Omental fat pad (tissue), 3 donors: ENCODE measurements at regions not wholly inside any gene's neighbourhood (a gene's known extent, or its start where the extent isn't known, plus 50 kb on each side); places are given as distances from the start of the nearest gene placed in this dataset.

Experiments
- ATAC-seq: fragments of 150-250 bp; one replicate; pipeline ENCODE4 v1.9.1; 2016; ENCODE audit warnings: mild to moderate bottlenecking, moderate library complexity; ENCODE audit not compliant: low FRiP score
- DNase-seq: peaks from one replicate; pipeline ENCODE4 v3.0.0-alpha.2; 2019; ENCODE audit warnings: low spot score
- TF ChIP-seq, protein P1 (sequence below), 3 donors: fragments of 450-650 bp; IDR thresholded peaks; one replicate each; pipeline ENCODE4 v1.5.1; 2016 to 2017; ENCODE audit warnings: antibody characterized with exemption in 3 of 3, mild to moderate bottlenecking in 3 of 3, moderate library complexity in 2 of 3

DNA sequence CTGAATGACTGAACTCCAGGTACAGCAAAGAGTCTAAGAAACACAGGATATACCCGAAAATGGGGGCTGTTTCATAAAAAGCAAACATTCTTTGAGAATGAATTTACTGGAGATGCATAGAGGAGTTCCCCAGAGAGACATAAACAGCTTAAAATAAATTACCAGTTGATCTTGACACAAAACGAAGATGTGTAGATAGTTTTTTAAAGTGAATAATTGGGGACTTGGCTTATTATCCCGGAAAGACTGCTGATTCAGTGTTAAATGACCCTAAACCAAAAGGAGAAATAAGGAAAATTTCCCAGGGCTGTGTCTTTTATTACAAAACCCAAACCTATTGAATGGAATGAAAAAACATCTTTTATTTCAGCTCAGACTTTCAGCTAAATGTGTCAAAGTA is 1052.8 kb upstream of the TMEM132C start:
- TF ChIP-seq, protein P1, sequence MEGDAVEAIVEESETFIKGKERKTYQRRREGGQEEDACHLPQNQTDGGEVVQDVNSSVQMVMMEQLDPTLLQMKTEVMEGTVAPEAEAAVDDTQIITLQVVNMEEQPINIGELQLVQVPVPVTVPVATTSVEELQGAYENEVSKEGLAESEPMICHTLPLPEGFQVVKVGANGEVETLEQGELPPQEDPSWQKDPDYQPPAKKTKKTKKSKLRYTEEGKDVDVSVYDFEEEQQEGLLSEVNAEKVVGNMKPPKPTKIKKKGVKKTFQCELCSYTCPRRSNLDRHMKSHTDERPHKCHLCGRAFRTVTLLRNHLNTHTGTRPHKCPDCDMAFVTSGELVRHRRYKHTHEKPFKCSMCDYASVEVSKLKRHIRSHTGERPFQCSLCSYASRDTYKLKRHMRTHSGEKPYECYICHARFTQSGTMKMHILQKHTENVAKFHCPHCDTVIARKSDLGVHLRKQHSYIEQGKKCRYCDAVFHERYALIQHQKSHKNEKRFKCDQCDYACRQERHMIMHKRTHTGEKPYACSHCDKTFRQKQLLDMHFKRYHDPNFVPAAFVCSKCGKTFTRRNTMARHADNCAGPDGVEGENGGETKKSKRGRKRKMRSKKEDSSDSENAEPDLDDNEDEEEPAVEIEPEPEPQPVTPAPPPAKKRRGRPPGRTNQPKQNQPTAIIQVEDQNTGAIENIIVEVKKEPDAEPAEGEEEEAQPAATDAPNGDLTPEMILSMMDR (IDR thresholded peaks at IDR 0.05), result no peak
- DNase-seq (no peak), ATAC-seq (no peak)

DNA sequence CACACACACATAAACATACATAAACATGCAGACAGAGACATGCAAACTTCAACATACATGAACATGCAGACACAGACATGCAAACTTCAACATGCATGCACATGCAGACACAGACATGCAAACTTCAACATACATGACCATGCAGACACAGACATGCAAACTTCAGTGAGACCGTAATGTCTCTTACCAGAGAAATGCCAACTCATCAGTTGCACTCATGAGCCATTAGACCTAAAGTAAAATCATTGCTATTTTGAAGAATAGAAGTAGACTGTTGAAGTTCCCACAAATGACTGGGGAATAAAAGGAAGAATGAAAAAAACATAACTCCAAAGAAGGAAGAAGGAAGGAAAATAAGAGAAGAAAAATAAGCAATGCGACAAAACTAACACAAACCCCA is 1044.0 kb upstream of the TMEM132C start:
- ATAC-seq (no peak), DNase-seq (no peak)
- TF ChIP-seq, protein P1 (IDR thresholded peaks at IDR 0.05), result no peak

DNA sequence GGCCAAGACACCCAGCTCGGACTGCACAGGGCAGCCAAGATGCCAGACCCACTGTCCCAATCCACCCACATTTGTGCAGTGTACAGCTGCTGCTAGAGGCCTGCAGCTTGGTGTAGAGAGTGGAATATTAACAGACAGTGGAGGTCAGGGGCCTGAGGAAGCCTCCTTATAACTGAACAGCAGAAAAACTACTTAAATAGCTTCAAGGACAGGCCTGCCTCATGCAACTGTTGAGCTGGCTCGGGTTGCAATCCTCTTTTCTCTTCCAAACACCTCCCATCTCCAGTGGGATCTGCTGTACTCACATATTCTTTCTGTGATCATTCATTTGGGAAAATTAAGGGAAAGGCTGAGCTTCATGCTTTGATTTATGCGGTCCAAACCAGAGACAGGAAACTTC is 1043.2 kb upstream of the TMEM132C start:
- TF ChIP-seq, protein P1 (IDR thresholded peaks at IDR 0.05), result no peak
- ATAC-seq (no peak), DNase-seq (no peak)

DNA sequence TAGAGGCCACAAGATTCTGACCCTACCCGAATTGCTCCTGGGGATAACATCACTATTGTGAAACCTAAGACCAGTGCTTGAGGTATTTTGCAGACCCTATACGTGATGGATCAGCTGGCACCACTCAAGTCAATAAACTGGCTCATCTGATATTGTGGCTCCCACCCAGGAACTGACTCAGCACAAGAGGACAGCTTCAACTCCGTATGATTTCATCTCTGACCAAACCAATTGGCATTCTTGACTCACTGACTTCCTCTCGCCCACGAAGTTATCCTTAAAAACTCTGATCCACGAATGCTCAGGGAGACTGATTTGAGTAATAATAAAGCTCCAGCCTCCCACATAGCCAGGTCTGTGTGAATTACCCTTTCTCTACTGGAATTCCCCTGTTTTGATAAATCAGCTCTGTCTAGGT is 1036.1 kb upstream of the TMEM132C start:
- DNase-seq (no peak), ATAC-seq (no peak)
- TF ChIP-seq, protein P1 (IDR thresholded peaks at IDR 0.05), result no peak

DNA sequence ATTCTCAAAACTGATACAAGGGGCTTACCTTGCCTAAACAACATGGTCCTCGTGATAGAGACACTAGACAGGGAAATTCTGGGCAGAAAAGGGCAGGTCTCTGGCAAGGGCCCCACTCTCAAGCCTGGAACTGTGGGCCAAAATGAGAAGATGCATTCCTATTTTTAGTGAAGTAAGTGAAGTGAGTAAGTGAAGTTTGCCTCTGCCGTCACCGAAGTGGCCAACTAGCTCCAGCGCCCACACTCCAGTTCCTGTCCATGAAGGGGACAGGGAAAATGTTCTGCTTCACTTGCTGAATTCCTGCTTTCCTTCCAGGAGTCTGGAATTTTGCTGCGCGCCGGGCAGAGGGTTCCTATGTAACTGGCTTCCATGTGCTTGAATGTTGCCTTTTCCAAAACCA is 1035.6 kb upstream of the TMEM132C start:
- DNase-seq (no peak), ATAC-seq (no peak)
- TF ChIP-seq, protein P1 (IDR thresholded peaks at IDR 0.05), result no peak

DNA sequence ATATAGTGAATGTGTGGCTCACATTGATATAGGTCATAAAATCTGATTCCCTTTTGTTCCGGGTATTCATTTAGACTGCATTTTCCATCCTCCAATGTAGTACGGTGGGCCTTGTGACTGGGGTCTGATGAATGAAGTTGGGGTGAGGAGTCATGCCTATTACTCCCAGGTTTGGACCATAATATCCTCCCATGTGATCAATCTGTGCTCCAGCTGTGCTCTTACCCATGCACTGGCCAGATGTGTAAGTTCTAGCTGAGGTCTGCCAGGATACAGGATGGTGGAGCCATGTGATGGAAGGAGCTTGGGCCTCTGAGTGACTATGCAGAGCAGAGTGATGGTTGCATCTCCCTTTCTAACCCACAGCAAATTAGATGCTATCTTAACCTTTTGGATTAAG is 1034.0 kb upstream of the TMEM132C start:
- DNase-seq, result no peak
- TF ChIP-seq, protein P1 (IDR thresholded peaks at IDR 0.05), result no peak
- ATAC-seq, result no peak

DNA sequence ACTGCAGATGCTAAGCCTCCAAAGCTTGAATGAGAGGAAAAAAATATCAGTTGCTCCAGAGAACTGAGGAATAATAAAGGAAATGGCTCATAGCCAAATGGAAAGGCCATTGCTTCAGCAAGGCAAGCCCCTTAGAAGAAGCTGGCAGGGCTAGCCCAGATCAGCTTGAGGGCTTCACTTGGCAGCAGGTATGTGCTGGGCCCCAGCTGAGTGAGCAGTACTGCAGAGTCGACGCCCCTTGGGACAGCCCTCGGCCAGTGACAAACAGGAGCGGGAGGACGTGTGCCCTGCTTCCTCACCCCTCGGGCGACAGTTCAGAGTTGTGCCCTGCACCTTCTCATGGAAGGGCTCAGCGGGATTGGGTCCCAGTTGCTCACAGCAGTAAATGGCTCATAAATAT is 1031.2 kb upstream of the TMEM132C start:
- TF ChIP-seq, protein P1 (IDR thresholded peaks at IDR 0.05), result no peak
- ATAC-seq, result no peak

More for the DNA sequence above, 1031.2 kb upstream of the TMEM132C start:
- DNase-seq, result no peak
